ENCODE measurements at regions not wholly inside any gene's neighbourhood (a gene's known extent, or its start where the extent isn't known, plus 50 kb on each side); places are given as distances from the start of the nearest gene placed in this dataset.
"Not testable (repeated sequence)": the region's sequence is repeated elsewhere in the genome, so short reads cannot be mapped to it uniquely, and the experiment has no call there.

- DNase-seq (ENCODE audit: low read depth), result not testable (repeated sequence)
Measured at GRCh38 chr1:221257548-221257947, 378.3 kb downstream of the HLX start.

- DNase-seq (ENCODE audit: low read depth), result not testable (repeated sequence)
Measured at GRCh38 chr1:221262677-221263076, 383.4 kb downstream of the HLX start.

- DNase-seq (ENCODE audit: low read depth), result peak; percentile 85
Measured at GRCh38 chr1:221263831-221264767, 384.9 kb downstream of the HLX start.

GRCh38 chr1:221264848-221265247, 385.6 kb downstream of the HLX start:
- DNase-seq (ENCODE audit: low read depth), result no peak

GRCh38 chr1:221268295-221268694, 389.1 kb downstream of the HLX start:
- DNase-seq (ENCODE audit: low read depth), result peak; percentile 78

GRCh38 chr1:221271701-221272100, 392.5 kb downstream of the HLX start:
- DNase-seq (ENCODE audit: low read depth), result no peak

GRCh38 chr1:221272940-221273339, 393.7 kb downstream of the HLX start:
- DNase-seq (ENCODE audit: low read depth), result no peak

- no peak for DNase-seq (ENCODE audit: low read depth)
Measured at GRCh38 chr1:221274373-221274772, 395.1 kb downstream of the HLX start.

- no peak for DNase-seq (ENCODE audit: low read depth)
Measured at GRCh38 chr1:221276896-221277409, 397.7 kb downstream of the HLX start.

GRCh38 chr1:221279146-221279545, 399.9 kb downstream of the HLX start:
- DNase-seq (ENCODE audit: low read depth), result no peak

GRCh38 chr1:221283532-221283931, 404.3 kb downstream of the HLX start:
- DNase-seq (ENCODE audit: low read depth), result no peak

GRCh38 chr1:221284028-221284427, 404.8 kb downstream of the HLX start:
- peak; percentile 31 for DNase-seq (ENCODE audit: low read depth)

- DNase-seq (ENCODE audit: low read depth), result not testable (repeated sequence)
Measured at GRCh38 chr1:221284991-221285390, 405.7 kb downstream of the HLX start.

GRCh38 chr1:221285458-221286210, 406.4 kb downstream of the HLX start:
- DNase-seq (ENCODE audit: low read depth), result not testable (repeated sequence)

- DNase-seq (ENCODE audit: low read depth), result no peak
Measured at GRCh38 chr1:221286399-221286798, 407.2 kb downstream of the HLX start.

- no peak for DNase-seq (ENCODE audit: low read depth)
Measured at GRCh38 chr1:221289103-221289502, 409.9 kb downstream of the HLX start.

GRCh38 chr1:221290669-221291068, 411.4 kb downstream of the HLX start:
- DNase-seq (ENCODE audit: low read depth), result no peak

- DNase-seq (ENCODE audit: low read depth), result no peak
Measured at GRCh38 chr1:221291113-221291512, 411.9 kb downstream of the HLX start.

- DNase-seq (ENCODE audit: low read depth), result no peak
Measured at GRCh38 chr1:221292652-221293051, 413.4 kb downstream of the HLX start.

- peak; percentile 68 for DNase-seq (ENCODE audit: low read depth)
Measured at GRCh38 chr1:221294242-221294641, 415.0 kb downstream of the HLX start.

- no peak for DNase-seq (ENCODE audit: low read depth)
Measured at GRCh38 chr1:221302357-221302756, 423.1 kb downstream of the HLX start.

GRCh38 chr1:221302810-221303209, 423.6 kb downstream of the HLX start:
- no peak for DNase-seq (ENCODE audit: low read depth)

GRCh38 chr1:221303623-221304022, 424.4 kb downstream of the HLX start:
- DNase-seq (ENCODE audit: low read depth), result no peak
